GM19397 (cell line): ENCODE measurements at regions not wholly inside any gene's neighbourhood (a gene's known extent, or its start where the extent isn't known, plus 50 kb on each side); places are given as distances from the start of the nearest gene placed in this dataset.
"Not testable (repeated sequence)": the region's sequence is repeated elsewhere in the genome, so short reads cannot be mapped to it uniquely, and the experiment has no call there.

Experiments used
- ATAC-seq: cut with Tn5 transposase; IDR thresholded peaks from one replicate; pipeline ENCODE4 v1.9.1; 2021; ENCODE audit warnings: mild to moderate bottlenecking, moderate library complexity; ENCODE audit not compliant: unreplicated experiment

DNA sequence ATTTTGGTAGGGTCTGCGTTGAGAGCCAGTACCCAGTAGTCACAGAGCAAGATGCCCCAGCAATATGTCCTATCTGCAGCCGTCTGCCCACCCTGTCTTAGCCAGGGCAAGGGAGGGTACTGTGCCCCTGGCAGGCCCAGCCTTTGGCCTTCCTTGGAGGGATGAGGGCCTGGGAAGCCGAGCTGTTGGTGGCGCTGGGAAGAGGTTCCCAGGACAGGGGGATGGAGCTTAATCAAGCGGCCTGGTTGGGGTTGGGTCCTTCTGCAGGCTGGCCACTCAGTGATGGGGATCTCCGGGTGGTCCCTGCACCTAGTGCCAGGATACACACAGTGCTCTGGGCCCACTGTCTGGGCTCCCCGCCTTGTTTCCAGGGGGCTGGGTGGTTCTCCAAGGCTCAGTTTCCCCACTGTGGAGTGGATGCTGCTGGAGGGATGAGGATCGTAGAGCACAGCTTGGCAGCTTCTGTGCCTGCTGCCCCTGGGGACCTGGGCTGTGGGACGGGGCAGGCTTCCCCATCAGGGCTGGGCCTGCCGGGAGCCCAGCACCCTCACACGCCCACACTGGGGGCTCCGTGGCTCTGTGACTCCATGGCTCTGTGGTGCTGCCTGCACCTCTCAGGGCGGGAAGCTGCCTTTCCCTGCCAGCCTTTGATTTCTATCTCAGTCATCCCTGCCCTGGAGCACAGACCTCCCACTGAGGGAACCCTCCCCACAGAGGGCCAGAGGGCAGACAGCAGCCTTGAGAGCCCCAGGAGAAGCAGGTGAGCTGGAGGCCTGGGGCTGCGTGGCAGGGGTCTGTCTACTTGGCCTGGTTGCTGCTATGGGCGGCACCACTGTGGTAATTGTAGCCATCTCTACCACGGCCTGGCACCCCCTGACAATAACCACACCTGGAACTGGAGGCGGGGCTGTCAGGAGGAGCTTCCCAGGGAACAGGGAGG lies 357.0 kb downstream of the TMEM121 start:
- no peak for ATAC-seq

DNA sequence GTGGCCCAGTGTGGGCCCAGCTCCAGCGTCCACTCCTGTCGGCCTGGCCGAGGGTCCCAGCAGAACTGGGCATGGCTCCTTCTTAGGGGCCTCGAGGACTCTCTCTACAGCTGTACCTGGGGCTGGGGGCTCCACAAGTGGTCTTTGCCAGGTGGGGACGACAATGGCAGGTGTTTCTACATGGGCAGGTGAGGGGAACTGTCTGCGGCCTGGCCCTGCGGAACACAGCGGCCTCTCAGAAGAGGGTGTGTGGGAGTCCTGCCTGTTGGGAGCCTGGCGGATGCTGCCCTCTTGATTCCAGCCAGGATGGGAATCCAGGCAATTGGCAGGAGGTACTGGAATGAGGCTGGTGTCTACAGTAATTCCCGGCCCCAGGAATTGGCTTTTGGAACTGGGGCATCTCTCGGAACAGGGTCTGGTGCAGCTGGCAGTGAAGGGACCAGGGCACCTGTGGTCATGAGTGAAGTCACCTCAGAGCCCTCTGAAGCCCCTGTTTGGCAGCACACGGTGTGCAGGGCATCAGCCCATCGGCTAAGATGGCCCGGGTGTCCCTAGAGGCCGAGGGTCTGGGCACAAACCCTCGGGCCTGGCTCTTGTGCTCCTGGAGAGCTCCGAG lies 357.9 kb downstream of the TMEM121 start:
- ATAC-seq: not testable (repeated sequence)

DNA sequence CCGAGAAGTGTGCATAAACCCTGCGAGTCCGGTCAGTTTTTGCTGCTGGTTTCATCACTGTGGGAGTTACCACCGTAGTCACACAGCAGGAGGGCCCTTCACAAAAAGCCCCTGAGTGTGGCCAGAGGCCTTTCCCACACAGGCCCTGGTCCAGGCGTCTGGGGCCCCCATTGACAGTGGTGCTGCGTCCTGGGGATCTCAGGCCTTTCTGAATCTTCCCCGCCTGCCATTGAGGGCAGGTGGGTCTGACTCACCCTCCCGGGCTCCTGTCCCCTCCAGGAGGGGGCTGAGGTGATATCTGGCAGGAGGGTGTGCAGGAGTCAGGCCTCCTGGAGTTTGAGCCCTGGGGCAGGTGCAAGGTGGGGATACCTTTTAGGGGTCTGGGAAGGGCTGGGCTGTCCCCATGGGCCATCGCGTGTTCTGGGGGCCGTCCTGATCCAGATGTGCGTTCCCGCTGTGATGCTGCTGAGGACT lies 358.5 kb downstream of the TMEM121 start:
- no peak for ATAC-seq

DNA sequence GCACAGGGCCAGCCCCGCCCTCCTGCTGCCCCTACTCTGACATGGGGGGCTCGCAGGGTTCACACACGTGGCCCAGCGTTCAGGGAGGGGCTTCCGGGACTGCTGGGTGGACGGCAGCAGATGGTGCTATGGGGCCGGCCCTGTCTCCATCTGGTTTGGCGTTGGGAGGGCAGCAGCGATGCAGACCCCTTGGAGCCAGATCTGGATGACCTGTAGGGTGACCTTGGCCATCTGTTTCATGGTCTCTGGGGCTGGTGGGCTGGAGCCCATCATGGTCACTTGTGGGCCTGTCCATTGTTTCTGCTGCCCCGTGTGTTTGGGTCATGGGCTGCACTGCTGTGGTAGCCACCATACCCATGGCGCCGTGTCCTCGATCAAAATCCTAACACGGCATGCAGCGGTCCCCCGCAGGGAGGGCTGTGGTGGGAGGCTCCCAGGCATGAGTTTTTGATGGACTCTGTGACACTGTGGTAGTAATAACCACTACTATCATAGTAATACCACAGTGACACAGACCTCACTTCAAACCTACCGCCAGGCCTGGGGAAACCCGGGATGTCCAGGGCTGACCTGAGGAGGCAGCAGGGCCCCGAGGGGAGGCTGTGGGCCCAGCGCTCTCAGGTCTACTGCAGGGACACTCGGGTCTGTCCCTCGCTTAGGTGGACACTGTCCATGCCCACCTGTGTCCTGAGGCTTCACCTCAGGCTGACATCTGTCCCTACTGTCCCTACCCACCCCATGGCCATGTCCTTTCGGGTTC lies 359.4 kb downstream of the TMEM121 start:
- no peak for ATAC-seq

DNA sequence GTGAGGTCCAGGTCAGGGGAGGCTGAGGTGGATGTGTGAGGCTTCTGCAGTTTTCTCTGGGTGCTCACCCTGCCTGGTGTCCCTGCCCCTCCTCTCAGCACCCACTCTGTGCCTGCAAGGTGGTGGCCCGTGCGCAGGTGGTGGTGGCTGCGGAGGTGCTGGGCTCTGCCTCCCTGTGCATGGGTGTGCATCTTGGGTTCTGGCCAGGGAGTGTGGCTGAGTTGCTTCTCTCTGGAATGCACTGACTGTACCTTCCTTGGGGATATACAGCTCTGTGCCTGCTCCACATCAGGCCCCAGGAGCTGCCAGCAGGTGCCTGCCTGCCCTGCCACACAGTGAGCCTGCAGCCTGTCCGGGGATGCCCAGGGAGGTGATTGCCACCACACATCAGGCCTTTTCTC lies 360.4 kb downstream of the TMEM121 start:
- not testable (repeated sequence) for ATAC-seq

DNA sequence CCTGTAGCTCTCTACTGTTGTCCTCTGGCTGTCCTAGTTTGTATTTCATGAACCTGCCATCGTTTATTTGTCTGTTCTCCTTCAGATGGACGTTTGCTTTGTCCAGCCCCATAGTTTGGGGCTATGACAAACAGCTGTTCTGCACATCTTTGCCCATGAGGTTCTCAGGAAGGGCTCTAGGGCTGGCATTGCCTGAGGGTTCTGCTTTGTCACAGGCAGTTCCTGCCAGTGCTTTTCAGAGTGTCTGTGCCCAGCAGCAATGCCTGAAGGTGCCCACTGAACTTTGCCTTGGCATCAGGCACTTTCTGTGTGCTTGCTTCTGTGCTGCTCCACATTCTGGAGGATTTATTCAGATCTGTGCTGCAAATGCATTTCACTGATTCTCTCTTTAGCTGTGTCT lies 361.3 kb downstream of the TMEM121 start:
- no peak for ATAC-seq

DNA sequence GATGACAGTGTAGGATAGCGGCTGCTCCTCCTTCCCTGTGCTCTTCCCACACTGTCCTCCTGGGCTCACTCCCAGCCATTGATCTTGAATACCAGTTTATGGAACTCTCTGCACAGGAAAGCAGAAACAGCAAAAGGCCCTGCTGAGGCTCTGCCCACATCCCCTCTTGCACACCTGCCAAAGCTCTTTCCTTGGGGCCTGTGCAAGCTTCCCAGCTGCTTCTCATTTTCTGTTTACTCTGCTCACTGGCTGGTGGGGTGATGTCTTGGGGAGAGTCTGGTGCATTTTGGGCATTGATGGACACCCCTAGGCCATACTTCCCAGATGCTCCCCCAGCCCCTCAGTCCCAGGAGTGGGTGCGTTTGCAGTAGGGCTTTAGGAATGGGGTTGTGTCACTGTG lies 361.8 kb downstream of the TMEM121 start:
- no peak for ATAC-seq

DNA sequence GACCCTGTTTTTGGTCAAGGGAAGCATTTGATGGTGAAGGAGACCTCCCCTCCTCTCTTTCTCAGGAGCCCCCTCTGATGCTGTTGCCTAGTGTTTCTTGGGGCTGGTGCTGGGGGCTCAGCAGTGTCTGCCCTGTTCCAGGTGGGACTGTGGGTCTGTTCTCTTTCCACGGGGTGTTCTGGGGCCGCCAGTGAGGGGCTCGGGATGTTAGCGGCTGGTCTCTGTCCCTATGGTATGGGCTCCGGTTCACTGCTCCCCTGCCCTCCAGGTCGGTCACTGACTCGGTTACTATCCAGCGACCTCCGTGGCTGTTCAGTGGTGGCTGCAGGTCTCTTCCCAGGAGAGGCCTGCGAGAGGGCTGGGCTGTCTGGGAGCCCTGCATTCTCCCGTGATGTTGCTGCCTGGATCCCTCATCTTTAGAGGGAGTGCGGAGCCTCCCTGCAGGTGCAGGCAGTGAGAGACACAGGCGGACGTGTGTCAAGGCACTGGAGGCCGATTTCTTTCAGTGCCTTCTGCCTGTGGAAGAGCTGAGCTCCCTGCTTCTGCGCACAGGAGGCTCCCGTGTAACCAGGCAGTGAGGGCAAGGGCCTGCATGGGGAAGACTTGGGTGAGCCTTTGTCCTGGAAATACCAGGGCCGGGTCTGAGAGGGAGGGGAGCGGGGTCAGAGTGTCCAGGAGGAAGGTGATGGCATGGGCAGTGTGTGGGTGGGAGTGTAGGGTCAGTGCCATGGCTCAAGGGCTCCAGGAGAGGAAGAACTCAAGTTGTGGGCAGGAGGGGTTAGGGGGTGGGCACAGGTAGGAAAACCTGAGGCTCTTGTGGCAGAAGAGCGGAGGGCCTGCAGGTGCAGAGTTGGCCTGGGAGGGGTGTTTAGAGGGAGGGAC lies 362.6 kb downstream of the TMEM121 start:
- no peak for ATAC-seq

DNA sequence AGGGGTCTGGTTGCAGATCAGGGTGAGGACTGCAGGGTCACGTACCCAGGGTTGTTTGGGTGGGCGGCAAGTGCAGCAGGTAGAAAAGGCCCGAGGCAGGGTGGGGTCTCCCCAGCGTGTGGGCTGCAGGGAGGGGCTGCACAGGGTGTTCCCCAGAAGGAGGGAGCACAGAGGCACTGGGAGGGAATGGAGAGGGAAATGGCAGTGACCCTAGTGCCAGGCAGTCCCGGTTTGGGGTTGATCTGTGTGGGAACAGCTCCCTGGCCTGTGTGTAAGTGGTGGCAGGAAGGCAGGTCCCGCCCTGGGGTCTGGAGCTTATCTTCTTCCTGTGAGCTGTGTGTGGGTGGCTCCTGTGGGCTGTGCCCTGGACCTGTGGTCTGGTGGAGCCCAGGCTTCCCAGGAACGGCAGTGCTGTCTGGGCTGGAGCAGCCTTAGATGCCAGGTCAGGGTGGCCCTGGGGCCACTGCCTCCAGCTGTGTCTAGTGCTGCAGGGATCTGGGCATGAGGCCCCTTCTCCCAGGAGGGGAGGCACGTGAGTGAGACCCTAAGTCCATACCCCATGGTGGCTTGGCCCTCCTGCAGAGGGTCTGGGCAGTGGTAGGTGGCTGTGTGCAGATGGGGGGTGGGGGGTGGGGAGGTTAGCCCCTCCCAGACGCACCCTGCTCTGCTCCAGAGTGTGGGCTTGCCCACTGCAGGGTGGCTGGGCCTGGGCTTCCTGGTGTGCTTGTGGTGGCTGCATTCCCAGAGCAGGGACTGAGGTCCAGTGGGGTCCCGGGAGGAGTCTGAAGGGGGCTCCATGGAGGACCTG lies 363.5 kb downstream of the TMEM121 start:
- ATAC-seq: no peak

DNA sequence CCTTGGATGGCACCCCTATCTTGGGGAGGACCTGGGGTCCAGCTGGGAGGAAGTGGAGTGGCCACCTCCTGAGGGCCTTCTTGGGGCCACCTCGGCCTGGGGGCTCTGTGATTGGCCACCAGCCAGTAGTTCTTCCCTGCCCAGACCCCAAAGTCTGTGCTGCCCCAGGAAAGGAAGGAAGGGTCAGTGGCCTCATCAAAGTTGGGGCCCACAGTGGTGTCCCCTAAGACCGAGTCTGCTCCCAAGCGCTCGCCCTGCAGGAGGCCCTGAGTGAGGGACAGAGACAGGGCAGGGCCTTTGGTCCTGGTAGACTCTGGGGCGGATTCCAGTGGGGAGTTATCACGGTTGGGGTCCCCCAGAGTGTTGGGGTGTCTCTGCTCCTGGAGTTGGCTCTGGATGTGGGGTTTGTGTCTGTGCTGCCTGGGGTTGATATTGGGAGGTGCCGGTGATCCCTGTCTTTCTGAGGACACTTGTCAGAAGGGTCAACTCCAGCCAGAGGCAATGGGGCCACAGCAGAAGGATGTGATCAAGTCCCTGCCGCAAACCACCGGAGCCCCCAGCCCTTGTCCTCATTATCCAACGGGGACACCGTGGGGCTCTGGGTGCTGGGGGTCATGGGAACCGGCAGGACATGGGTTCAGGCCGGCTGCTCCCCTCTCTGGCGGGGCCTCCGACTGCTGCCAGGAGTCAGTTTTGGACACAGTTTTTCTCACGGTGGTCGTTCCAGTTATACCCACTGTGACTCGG lies 364.3 kb downstream of the TMEM121 start:
- ATAC-seq: no peak

DNA sequence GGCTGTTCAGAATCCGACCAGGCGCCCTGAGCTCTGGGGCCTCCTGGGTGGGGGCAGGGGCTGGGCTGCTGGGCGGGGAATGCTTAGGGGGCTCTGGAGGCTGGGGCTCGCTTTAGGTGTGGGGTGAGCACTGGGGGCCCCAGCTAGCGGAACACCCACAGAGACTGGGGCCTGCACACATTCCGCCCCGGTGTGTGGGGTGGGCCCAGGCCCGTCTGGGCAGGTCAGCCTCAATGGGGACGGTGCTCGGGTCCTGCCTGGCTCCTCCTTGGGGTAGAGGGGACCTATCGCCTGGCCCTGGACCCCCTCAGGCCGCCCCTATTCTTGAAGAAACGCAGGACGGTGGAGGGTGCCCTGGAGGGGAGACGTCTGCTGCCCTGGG lies 364.8 kb downstream of the TMEM121 start:
- no peak for ATAC-seq

DNA sequence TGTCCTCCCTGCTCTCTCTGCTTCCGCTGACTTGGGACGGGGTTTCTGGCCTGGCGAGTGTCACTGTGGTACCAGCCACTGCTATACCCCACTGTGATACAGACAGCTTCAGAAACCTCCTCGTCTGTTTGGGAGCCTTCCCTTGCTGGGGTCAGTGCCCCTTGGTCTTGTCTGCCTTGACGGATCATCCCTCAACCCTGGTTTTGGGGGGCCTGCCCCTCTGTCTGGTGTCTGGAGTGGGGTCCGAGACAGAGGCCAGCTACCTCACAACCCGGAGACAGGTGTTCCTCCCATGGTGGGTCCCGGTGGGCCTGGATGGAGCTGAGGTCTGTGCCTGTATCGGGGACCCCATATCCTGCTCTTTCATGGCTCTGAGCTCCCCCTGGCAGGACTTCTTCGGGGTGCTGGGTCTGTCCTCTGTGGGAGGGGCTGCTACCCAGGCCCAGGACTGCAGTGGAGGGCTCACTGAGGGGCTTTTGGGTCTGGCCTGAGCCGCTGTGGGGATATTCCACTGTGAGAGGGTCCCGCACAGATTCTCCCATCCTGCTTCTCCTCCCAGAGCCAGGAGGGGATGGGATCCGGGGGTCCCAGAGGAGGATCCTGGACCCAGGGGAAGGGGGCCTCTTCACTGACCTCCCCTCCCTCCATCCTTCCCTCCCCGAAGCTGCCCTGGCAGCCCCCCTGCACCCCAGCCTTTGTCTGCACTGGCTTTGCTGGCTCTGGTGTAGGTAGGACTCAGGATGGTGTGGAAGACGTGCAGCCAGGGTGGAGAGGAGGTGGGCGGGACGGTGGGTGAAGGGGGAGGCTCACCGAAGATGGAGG lies 365.5 kb downstream of the TMEM121 start:
- no peak for ATAC-seq

DNA sequence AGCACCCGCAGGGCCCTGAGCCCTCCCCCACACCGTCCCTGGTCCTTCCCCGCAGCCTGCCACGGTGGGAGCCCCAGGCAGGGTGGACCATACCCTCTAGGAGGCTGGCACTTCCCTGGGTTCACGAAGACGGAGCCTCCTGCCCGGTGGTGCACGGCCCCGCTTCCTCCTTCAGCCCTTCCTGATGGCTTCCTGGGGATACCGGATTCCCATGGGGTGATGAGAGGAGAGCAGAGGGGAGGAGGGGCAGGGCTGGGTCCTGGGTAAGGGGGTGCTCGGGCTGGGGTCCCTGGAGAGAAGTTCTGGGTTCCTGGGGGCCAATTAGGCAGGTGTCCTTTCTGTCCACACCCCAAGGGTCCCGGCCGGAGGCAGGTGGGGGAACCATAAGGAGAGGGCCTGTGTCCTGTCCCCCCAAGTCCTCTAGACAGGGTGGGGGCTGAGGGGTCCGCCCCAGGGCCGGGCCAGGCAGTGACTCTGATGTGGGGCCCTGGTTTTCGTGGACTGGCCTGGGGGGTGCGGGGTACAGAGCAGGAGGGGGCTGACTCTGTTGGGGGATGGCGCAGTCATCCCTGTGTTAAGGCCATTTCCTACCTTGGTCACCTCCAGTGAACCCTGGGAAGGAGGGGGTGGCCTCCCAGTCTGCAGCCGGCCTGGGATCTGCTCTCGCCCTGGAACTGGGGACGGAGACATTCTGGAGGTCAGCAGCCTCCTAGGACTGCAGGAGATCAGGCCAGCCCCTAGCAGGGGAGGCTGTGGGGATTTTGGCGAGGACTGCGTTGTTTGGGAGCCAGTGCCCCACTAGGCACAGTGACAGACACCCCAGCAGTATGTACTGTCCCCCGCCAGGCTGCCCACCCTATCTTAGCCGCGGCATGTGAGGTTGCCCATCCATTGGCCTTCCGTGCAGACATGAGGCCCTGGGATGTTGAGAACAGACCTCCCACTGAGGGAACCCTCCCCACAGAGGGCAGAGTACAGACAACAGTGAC lies 366.4 kb downstream of the TMEM121 start:
- ATAC-seq: not testable (repeated sequence)

DNA sequence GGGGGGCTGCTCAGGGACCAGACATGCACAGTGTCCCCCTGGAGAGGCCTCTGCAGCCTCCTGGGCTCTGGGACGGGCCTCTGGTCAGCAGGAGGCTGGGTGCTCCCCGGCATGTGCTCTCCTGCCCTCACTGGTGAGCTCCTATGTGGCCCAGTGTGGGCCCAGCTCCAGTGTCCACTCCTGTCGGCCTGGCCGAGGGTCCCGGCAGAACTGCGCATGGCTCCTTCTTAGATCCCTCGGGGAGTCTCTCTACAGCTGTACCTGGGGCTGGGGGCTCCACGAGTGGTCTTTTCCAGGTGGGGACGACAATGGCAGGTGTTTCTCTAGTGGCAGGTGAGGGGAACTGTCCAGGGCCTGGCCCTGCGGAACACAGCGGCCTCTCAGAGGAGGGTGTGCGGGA lies 367.3 kb downstream of the TMEM121 start:
- ATAC-seq: not testable (repeated sequence)

DNA sequence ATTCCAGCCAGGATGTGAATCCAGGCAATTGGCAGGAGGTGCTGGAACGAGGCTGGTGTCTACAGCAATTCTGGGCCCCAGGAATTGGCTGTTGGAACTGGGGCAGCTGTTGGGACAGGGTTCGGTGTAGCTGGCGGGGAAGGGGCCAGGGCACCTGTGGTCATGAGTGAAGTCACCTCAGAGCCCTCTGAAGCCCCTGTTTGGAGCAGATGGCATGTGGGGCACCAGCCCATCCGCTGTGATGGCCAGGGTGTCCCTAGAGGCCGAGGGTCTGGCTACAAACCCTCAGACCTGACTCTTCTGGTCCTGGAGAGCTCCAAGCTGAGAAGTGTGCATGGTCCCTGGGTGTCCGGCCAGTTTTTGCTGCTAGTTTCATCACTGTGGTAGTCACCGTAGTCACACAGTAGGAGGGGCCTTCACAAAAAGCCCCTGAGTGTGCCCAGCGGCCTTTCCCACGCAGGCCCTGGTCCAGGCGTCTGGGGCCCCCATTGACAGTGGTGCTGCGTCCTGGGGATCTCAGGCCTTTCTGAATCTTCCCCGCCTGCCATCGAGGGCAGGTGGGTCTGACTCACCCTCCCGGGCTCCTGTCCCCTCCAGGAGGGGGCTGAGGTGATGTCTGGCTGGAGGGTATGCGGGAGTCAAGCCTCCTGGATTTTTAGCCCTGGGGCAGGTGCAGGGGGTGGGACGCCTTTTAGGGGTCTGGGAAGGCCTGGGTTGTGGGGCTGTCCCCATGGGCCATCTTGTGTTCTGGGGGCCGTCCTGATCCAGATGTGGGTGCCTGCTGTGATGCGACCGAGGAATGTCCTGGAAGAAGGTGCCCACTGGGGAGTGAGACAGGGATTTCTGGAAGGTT lies 368.0 kb downstream of the TMEM121 start:
- ATAC-seq: no peak
